SHP77 treated with DMSO at 0.1 percent for 48 hours (cell line): ENCODE measurements at regions not wholly inside any gene's neighbourhood (a gene's known extent, or its start where the extent isn't known, plus 50 kb on each side); places are given as distances from the start of the nearest gene placed in this dataset.

Experiments
- DNase-seq: peaks from one replicate; lab custom pipeline; 2025; lab: John Stamatoyannopoulos, UW

DNA sequence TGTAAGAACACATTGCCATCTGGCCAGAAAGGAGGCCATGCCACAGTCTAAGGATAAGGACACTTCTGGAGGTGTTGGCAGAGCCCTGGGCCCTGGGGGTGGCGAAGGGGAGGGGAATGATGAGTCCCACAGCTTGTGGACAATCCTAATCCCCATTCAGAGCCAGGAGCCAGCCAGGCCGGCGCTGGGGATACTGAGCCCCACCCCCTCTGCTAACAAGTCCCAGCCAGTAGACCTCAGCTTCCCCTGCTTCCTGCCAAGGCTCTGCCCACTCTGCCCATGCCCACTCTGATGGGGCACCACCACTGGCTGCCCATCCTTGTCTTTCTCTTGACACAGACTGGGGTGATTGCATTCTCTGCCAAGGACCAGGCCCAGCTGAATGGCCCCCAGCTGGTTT lies 71.9 kb downstream of the NAV1 start:
- no peak for DNase-seq

DNA sequence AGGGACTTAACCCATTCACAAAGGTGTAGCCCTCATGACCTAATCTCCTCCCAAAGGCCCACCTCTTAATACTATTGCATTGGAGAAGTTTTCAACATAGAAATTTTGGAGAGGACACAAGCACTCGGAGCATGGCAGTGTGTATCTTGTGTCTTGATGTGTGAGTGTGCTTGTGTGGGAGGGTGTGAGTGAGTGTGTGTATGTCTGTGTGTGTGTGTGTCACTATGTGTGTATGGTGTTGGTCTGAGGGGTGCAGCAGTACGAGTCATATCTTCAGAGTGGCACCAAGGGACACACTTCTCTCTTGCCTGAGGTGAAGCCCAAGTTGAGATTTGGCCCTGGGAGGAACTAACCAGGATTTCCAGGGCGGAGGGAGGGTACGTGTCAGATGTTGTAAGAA lies 73.7 kb downstream of the NAV1 start:
- no peak for DNase-seq

GRCh38 chr1:201614262-201615015 lies 75.5 kb downstream of the NAV1 start:
- no peak for DNase-seq

DNA sequence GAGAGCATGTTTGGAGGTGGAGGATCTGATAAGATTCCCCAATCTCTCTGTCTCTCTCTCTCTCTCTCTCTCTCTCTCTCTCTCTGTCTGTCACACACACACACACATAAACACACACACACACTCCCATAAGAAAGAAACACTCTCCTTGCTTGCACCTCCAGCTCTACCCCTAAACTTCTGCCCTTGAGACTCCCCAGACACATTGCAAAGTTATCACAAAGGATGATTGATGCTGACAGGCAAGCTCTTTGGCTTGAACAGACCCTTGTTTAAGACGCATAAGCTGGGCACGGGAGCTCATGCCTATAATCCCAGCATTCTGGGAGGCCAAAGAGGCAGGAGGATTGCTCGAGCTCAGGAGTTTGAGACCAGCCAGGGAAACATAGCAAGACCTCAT lies 78.2 kb downstream of the NAV1 start:
- DNase-seq = no peak

GRCh38 chr1:201618389-201618788 lies 79.5 kb downstream of the NAV1 start:
- no peak for DNase-seq

DNA sequence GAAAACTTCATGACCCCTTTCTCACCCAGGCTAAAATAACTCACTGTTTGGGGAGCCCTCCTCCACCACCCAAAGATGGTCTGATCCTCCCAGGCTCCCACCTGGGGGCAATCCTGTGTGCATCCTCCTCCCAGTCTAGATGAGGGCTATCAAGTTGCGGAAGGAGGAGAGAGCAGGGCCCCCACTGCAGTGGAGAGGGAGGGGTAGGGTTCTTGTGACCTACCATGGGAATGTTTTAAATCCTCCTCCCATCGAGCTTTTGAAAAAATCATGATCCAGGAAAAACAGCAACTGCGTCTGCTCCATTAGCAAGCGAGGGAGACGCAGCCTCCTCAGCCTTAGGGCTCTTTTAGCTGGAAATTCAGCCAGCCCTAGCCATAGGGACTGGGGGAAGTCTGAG lies 80.0 kb downstream of the NAV1 start:
- no peak for DNase-seq

DNA sequence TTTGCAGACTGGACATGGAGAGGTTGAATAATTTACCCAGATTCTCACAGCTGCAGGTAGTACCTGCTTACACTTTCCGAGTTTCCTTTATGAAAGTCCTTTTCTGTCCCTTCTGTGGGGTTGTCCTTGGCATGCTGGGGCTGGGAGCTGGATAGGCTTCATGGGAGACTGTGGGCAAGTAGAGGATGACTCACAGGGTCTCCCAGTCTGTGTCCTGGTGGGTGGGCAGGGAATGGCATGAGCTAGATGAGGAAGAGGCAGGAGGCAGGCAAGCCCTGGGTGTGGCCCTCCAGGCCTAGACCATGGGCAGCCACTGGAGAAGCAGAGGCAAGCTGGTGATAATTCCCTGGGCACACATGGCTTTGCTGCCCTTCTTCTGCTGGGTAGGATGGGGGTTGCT lies 80.6 kb downstream of the NAV1 start:
- no peak for DNase-seq

DNA sequence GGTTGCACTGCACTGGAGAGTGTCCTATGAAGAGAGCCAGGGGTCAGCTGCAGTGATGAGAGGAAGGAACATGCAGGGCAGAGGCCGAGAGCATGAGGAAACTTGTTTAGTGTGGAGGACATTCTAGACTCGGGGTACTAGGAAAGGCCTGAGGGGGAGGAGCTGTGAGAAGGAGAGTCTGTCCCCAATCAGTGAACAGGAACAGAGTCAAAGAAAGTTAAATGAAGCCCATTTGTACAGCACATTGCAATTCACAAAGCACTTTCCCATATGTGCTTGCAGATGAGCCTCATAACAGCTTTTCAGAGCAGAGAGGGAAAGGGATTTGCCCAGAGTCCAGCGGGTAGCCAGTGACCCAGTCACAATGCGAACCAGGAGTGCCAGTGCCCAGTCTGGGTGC lies 83.4 kb downstream of the NAV1 start:
- DNase-seq = no peak

- DNase-seq = no peak
These were observed 83.9 kb downstream of the NAV1 start for GRCh38 chr1:201622824-201623223.

DNA sequence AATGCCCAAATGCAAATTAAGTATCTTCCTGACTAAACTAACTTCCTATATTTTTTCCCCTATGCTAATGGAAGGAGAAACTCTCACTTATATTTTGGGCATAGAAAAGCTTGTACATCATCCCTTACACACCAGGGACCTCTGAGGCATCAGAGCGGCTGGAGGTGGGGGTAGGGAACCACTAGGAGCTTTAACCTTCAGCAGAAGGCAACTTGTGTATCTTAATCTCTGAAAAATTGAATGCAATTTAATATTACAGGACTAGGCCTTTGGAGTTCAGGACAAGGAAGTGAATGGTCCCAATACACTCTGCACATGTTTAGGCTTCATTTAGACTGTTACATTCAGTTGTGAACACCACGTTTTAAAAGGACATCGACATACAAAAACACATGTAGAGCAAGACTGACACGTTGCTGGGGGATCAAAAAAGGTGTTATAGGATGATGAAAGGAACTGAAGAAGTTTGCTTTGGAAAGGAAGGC lies 85.9 kb downstream of the NAV1 start:
- no peak for DNase-seq

DNA sequence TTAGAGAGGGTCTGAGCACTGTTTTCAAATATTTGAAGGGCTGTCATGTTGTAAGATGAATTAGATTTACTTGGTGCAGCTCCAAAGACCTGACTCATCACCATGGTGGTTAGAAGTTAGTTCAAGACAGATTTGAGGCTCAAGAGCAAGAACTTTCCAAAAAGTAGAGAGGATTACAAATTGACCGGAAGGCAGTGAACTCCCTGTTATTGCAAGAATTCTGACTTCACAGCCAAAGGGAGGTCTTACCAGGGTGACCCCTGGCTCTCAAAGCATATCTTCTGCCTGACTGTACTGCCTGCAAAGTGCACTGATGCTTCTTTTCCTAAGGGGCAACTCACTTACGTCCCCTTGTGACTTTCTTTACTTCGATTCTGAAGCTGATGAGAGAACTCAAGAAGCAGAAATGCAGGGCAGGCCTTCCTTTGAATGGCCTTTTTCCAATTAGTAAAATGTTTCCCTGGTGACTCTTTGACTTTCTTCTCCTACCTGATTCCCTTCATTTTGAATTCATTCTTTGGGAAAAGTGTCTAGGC lies 86.4 kb downstream of the NAV1 start:
- no peak for DNase-seq

DNA sequence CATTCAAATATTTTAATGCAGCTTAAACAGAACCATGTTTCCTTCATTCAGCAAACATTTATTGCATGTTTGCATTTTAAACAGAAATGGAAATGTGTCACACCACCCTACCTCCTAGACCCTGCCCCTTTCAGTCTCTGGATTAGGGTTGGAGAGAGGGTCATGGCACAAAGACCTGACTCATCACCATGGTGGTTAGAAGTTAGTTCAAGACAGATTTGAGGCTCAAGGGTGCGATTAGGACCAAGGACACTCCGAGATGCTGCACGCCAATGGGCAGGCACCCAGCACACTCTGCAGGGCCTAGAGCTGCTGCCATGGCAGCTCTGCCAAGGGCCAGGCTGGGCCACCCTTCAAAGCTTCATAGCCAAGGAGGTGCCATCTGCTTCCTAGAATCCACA lies 86.9 kb downstream of the NAV1 start:
- DNase-seq = no peak

- no peak for DNase-seq
These were observed 87.8 kb downstream of the NAV1 start for GRCh38 chr1:201626629-201627275.

DNA sequence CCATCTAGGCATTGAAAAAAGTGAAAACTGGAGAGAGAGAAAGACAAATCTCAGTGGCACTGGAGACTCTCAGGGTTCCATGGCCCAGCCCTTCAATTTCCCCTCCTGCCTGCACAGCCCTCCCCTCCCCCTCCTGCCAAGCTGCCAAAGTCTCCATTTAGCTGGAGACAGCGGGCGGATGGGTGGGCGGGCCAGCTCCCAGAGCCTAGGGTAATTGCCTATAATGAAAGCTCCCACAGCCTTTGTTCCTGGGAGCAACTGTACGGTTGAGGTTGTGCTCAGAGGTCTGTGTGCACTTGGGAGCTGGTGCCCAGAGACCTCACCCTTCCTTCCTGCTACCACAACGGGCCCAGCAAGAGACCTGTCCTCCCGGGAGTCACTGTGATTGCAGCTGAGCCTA lies 89.6 kb downstream of the NAV1 start:
- no peak for DNase-seq

GRCh38 chr1:201630582-201630981 lies 91.7 kb downstream of the NAV1 start:
- DNase-seq = no peak

DNA sequence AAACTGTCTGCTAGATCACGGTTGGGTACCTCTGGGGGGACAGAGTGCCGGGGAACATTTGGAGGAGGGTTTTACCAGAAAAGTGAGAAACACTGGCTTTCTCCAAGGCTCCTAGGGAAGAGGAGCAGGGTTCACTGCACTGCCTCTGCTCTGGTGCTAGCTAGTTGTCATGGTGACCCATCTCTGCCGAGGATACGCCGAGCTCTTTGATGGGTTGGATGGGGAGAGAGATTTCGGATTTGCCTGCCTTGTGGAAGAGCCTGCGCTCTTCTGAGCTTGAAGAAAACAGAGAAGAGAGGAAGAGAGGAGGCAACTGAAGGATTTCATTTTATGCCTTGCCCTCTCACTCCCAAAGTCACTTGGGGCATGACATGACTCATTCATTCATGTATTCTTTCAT lies 92.1 kb downstream of the NAV1 start:
- no peak for DNase-seq

DNA sequence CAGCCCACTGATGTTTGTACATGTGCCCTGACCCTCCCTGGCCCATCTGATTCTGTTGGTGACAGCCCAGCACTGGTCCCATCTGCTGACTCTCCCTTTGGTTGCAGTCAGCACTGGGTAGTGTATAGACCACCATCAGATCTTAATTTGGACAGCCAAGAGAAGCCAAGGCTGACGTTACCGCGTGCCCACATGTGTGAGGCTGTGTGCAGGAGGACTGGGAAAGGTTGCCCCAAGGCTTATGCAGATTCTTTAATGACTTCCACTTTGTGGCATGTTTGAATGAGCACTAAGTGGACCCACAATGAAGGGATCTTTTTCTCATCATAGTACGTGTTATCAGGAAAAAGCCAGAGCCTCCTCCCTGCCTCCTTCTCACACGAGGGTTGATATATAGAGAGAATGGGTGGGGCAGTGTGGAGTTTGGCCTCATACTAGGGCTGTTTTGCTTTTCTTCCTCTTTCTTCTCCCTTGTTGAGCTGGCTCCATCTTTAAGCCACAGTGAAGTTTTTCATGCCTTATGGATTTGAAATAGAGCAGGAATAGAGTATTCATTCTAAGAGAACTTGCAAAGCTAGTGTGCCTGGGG lies 93.5 kb downstream of the NAV1 start:
- no peak for DNase-seq

DNA sequence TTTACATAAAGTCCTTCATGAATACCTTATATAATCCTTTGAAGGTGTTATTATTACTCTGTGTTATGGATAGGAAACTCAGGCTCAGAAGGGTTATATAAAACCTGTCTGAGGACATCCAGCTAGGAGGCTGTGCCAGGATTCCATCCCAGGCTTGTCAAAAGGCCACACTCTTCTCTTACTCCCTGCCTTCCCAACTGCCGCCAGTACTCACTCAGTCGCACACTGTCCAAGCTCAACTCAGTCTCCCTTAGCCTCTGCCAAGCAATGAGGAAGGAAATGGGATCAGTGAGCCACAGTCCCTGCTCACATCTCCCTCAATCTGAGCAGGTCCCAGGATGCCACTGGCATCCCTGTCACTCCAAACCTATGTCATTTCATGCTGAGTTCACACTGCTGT lies 94.4 kb downstream of the NAV1 start:
- DNase-seq = no peak

GRCh38 chr1:201633811-201634210 lies 94.9 kb downstream of the NAV1 start:
- DNase-seq = no peak

DNA sequence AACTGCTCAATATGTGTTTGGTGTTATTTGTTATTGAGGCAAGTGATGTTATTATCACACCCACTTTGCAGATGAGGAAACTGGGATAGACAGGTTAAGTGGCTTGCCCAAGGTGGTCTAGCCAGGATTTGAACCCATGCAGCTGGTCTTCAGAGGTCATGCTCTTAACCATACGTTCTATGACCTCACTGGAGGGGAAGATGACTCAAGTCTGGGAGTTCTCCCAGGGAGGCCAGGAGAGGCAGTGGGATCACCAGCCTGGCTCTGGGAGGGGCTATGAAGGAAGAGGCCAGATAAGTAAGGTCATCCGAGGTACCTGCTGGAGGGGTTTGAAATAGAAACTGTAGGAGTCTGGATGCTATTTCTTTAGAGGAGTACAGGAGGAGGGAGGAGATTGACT lies 95.3 kb downstream of the NAV1 start:
- no peak for DNase-seq

- DNase-seq = no peak
These were observed 97.2 kb downstream of the NAV1 start for GRCh38 chr1:201636097-201636496.

DNA sequence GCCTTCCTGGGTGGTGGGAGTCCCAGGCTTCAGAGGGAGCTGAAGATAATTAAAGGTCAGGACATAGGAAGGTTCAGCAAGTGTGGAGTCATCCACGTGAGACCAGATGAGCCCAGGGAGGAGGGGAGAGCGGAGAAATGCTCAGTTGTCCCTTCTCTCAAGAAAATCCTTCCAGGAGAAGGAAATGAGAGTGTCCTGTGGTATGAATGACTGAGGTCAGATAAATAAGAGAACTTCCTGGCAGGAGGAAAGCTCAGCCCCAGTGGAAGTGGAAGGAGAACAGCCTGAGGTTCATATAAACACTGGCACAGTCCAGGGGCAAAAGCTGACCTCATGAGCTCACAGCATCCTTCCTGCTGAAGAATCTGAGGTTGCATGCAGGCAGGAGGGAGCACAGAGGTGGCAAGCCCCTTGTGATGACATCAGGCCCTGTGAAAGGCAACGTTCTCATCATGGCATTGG lies 97.6 kb downstream of the NAV1 start:
- DNase-seq = no peak
